Peyer's patch (tissue), 4 donors: ENCODE measurements at regions not wholly inside any gene's neighbourhood (a gene's known extent, or its start where the extent isn't known, plus 50 kb on each side); places are given as distances from the start of the nearest gene placed in this dataset.
"Not testable (repeated sequence)": the region's sequence is repeated elsewhere in the genome, so short reads cannot be mapped to it uniquely, and the experiment has no call there.

Experiments used
- CTCF ChIP-seq, 6 experiments: fragments of 450-650 bp in 4 of 6; fragments of 200-600 bp in 2 of 6; sonication (generic) in 1 of 6; IDR thresholded peaks; one replicate each; pipeline ENCODE4 v1.5.1; 2017 to 2019; ENCODE audit warnings: antibody characterized with exemption in 6 of 6, mild to moderate bottlenecking in 3 of 6, moderate library complexity in 1 of 6
- POLR2A ChIP-seq, 2 donors: fragments of 450-650 bp; IDR thresholded peaks; one replicate each; pipeline ENCODE4 v1.5.1; 2017; ENCODE audit warnings: antibody characterized with exemption in 2 of 2, mild to moderate bottlenecking in 2 of 2, moderate library complexity in 2 of 2

DNA sequence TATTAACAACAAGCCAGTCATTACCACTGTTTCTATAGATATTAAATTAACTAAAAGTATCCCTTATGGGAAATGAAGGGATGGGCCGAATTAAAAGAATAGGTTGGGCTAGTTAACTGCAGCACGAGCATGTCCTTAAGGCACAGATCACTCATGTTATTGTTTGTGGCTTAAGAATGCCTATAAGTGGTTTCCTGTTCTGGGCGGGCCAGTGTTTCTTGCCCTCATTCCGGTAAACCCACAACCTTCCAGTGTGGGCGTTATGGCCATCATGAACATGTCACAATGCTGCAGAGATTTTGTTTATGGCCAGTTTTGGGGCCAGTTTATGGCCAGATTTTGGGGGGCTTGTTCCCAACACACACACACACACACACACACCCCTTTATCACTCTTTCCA lies 705.4 kb upstream of the NCAM2 start:
- not testable (repeated sequence) for TF ChIP-seq POLR2A, CTCF (IDR thresholded peaks at IDR 0.05)
